ENCODE measurements at regions not wholly inside any gene's neighbourhood (a gene's known extent, or its start where the extent isn't known, plus 50 kb on each side); places are given as distances from the start of the nearest gene placed in this dataset.

DNA sequence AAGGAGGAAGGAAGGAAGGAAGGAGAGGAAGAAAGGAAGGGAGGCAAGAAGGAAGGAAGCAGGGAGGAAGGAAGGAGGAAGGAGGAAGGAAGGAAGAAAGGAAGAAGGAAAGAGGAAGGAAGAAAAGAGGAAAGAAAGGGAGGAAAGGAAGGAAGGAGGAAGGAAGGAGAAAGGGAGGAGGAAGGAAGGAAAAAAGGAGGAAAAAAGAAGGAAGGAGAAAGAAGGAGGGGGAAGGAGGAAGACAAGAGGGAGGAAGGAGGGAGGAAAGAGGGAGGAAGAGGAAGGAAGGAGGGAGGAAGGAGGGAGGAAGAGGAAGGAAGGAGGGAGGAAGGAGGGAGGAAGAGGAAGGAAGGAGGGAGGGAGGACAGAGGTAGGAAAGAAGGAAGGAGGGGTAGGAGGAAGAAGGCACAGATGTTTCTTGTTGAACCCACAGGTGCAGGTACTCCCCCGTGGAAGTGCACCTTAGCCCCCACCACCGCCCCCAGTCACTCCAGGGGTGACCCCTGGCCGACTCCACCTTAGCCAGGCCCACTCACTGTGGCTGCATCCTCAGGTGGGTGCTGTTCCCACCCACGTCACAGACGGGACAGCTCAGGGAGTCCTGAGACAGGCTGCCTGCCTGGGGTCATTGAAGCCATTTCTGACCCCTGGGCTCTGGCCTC, 57.9 kb upstream of the TTC34 start (continued):
- TF ChIP-seq ZNF8 (CRISPR knock-in tag; IDR thresholded peaks at IDR 0.05) (no peak), ZFP3 (CRISPR knock-in tag; IDR thresholded peaks at IDR 0.05) (no peak), ZFP30 (CRISPR knock-in tag; IDR thresholded peaks at IDR 0.05) (no peak), ZC3H10 (CRISPR knock-in tag; IDR thresholded peaks at IDR 0.05) (no peak)

DNA sequence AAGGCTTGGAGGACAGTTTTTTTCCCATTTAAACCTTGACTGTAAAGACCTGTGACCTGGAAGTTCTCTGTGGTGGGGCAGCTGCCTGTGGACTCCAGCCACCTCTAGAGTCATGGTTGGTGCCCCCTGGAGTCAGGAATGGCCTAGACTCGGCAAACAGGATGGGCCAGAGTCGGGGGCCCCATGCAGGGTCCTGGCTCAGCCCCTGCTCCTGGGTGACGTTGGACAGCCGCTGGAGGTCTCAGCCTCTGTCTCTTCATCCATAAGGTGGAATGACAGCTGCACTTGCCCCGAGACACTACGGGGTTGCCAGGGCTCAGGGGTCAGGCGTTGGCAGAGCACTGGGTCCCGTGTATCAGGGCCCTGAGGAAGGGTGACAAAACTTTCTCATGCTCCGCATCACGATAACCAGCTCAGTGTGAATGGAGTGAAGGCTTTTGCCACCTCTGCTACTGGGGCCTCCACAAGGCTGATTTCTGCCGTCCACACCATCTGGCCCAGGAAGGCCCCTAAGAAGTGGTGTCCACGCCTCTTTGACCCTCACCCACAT, 58.5 kb upstream of the TTC34 start:
- TF ChIP-seq PPARA (CRISPR knock-in tag; IDR thresholded peaks at IDR 0.05; ENCODE audit: borderline replicate concordance) (no peak), ZNF565 (CRISPR knock-in tag; conservative IDR thresholded peaks at IDR 0.05; ENCODE audit: low read depth) (no peak), GLIS3 (CRISPR knock-in tag; IDR thresholded peaks at IDR 0.05) (no peak), ZFP3 (CRISPR knock-in tag; IDR thresholded peaks at IDR 0.05) (no peak)
- TF ChIP-seq, protein P1, sequence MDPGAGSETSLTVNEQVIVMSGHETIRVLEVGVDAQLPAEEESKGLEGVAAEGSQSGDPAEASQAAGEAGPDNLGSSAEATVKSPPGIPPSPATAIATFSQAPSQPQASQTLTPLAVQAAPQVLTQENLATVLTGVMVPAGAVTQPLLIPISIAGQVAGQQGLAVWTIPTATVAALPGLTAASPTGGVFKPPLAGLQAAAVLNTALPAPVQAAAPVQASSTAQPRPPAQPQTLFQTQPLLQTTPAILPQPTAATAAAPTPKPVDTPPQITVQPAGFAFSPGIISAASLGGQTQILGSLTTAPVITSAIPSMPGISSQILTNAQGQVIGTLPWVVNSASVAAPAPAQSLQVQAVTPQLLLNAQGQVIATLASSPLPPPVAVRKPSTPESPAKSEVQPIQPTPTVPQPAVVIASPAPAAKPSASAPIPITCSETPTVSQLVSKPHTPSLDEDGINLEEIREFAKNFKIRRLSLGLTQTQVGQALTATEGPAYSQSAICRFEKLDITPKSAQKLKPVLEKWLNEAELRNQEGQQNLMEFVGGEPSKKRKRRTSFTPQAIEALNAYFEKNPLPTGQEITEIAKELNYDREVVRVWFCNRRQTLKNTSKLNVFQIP (CRISPR knock-in tag; IDR thresholded peaks at IDR 0.05; ENCODE audit: borderline replicate concordance, low read depth): no peak
- no peak for ATAC-seq

DNA sequence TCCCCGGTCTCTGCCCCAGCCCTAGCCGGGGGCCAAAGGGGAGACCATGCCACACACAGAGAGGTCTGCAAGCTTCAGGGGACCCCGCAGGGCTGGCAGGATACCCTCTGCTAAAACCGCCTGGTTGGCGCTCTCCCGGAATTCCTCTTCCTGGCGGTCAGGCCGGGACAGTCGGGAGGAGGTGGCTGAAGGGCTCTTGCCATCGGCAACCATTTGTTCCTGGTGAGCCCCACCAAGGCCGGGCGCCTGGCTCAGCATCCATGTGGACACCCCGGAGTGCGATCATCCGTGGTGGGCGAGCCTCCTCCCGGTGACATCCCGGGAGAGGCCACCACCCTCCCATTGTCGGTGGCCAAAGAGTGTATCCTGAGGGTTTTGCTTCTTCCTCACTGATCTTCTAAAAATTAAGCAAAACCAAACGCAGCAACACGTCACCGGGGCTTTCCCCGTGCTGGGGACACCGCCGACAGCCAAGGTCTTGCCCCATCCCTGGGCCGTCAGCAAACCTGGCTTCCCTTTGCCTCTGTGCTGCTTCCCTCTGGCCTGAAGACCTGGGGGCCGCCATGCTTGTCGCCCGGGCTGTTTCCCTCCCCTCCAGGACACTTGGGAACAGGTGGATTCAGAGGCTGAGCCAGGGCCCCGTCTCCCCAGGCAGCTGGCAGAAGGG, 59.1 kb upstream of the TTC34 start:
- TF ChIP-seq GLIS3 (CRISPR knock-in tag; IDR thresholded peaks at IDR 0.05) (no peak), ESRRG (CRISPR knock-in tag; IDR thresholded peaks at IDR 0.05) (no peak), ISL1 (CRISPR knock-in tag; IDR thresholded peaks at IDR 0.05) (no peak), ARNTL (CRISPR knock-in tag; IDR thresholded peaks at IDR 0.05; ENCODE audit: borderline replicate concordance, low read depth) (no peak), PPARA (CRISPR knock-in tag; IDR thresholded peaks at IDR 0.05; ENCODE audit: borderline replicate concordance) (no peak)
- ATAC-seq: no peak

DNA sequence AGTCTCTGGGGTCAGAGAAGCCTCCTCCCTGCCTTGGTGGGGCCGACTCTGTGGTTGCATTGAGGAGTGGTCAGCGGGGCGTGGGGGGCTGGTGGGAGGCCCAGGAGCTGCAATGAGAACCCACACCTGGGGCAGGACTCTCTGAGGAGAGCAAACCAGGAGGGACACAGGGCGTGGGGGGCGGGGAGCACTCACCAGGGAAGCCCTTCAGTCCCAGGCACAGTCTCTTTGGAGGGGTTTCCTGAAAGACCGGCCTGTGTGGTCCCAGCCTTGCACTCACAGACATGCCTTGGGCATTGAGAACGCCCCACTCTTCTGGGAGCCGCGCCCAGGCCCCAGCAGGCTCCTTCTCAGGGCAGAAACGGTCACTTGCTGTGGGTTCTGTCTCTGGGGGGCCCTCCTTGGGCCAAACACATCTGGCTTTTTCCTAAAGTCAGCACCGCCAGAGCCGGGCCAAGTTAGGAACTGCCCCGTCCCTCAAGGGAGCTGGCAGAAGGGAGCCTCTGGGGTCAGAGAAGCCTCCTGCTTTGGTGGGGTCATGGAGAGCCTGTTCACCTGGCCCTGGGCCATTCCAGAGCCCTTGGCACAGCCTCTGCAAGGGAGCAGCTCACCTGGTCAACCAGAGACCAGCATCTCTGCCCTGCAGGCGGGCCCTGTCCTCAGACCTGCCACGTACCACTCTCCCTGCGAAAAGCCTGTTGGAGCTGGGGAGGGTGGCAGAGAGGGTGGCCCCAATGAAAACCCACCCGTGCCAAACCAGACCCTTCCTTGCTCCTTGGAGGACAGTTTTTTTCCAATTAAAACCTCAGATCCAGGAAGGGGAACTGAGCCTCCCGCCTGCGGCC, 59.9 kb upstream of the TTC34 start:
- no peak for ATAC-seq

More for the DNA sequence above, 59.9 kb upstream of the TTC34 start:
- TF ChIP-seq PPARA (CRISPR knock-in tag; IDR thresholded peaks at IDR 0.05; ENCODE audit: borderline replicate concordance) (no peak), SNAI2 (CRISPR knock-in tag; IDR thresholded peaks at IDR 0.05) (no peak), GLIS3 (CRISPR knock-in tag; IDR thresholded peaks at IDR 0.05) (no peak), ESRRG (CRISPR knock-in tag; IDR thresholded peaks at IDR 0.05) (no peak), ISL1 (CRISPR knock-in tag; IDR thresholded peaks at IDR 0.05) (no peak), ZNF565 (CRISPR knock-in tag; conservative IDR thresholded peaks at IDR 0.05; ENCODE audit: low read depth) (no peak), ZFP3 (CRISPR knock-in tag; IDR thresholded peaks at IDR 0.05) (no peak), ZNF70 (CRISPR knock-in tag; IDR thresholded peaks at IDR 0.05) (no peak), TOX (CRISPR knock-in tag; IDR thresholded peaks at IDR 0.05; ENCODE audit: borderline replicate concordance) (no peak), BACH2 (CRISPR knock-in tag; IDR thresholded peaks at IDR 0.05; ENCODE audit: borderline replicate concordance) (no peak), ZFP30 (CRISPR knock-in tag; IDR thresholded peaks at IDR 0.05) (no peak), RARB (CRISPR knock-in tag; IDR thresholded peaks at IDR 0.05) (no peak)
- TF ChIP-seq, protein P2, sequence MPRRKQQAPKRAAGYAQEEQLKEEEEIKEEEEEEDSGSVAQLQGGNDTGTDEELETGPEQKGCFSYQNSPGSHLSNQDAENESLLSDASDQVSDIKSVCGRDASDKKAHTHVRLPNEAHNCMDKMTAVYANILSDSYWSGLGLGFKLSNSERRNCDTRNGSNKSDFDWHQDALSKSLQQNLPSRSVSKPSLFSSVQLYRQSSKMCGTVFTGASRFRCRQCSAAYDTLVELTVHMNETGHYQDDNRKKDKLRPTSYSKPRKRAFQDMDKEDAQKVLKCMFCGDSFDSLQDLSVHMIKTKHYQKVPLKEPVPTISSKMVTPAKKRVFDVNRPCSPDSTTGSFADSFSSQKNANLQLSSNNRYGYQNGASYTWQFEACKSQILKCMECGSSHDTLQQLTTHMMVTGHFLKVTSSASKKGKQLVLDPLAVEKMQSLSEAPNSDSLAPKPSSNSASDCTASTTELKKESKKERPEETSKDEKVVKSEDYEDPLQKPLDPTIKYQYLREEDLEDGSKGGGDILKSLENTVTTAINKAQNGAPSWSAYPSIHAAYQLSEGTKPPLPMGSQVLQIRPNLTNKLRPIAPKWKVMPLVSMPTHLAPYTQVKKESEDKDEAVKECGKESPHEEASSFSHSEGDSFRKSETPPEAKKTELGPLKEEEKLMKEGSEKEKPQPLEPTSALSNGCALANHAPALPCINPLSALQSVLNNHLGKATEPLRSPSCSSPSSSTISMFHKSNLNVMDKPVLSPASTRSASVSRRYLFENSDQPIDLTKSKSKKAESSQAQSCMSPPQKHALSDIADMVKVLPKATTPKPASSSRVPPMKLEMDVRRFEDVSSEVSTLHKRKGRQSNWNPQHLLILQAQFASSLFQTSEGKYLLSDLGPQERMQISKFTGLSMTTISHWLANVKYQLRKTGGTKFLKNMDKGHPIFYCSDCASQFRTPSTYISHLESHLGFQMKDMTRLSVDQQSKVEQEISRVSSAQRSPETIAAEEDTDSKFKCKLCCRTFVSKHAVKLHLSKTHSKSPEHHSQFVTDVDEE (CRISPR knock-in tag; IDR thresholded peaks at IDR 0.05): no peak
- TF ChIP-seq, protein P3, sequence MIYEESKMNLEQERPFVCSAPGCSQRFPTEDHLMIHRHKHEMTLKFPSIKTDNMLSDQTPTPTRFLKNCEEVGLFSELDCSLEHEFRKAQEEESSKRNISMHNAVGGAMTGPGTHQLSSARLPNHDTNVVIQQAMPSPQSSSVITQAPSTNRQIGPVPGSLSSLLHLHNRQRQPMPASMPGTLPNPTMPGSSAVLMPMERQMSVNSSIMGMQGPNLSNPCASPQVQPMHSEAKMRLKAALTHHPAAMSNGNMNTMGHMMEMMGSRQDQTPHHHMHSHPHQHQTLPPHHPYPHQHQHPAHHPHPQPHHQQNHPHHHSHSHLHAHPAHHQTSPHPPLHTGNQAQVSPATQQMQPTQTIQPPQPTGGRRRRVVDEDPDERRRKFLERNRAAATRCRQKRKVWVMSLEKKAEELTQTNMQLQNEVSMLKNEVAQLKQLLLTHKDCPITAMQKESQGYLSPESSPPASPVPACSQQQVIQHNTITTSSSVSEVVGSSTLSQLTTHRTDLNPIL (CRISPR knock-in tag; IDR thresholded peaks at IDR 0.05; ENCODE audit: low read depth): no peak
- TF ChIP-seq, protein P4, sequence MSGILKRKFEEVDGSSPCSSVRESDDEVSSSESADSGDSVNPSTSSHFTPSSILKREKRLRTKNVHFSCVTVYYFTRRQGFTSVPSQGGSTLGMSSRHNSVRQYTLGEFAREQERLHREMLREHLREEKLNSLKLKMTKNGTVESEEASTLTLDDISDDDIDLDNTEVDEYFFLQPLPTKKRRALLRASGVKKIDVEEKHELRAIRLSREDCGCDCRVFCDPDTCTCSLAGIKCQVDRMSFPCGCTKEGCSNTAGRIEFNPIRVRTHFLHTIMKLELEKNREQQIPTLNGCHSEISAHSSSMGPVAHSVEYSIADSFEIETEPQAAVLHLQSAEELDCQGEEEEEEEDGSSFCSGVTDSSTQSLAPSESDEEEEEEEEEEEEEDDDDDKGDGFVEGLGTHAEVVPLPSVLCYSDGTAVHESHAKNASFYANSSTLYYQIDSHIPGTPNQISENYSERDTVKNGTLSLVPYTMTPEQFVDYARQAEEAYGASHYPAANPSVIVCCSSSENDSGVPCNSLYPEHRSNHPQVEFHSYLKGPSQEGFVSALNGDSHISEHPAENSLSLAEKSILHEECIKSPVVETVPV (CRISPR knock-in tag; IDR thresholded peaks at IDR 0.05): no peak
- TF ChIP-seq, protein P5, sequence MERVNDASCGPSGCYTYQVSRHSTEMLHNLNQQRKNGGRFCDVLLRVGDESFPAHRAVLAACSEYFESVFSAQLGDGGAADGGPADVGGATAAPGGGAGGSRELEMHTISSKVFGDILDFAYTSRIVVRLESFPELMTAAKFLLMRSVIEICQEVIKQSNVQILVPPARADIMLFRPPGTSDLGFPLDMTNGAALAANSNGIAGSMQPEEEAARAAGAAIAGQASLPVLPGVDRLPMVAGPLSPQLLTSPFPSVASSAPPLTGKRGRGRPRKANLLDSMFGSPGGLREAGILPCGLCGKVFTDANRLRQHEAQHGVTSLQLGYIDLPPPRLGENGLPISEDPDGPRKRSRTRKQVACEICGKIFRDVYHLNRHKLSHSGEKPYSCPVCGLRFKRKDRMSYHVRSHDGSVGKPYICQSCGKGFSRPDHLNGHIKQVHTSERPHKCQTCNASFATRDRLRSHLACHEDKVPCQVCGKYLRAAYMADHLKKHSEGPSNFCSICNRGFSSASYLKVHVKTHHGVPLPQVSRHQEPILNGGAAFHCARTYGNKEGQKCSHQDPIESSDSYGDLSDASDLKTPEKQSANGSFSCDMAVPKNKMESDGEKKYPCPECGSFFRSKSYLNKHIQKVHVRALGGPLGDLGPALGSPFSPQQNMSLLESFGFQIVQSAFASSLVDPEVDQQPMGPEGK (CRISPR knock-in tag; IDR thresholded peaks at IDR 0.05; ENCODE audit: borderline replicate concordance): no peak

Data from SK-N-SH treated with all-trans-retinoic acid at 6 μM for 48 hours (cell line).